ENCODE measurements at regions not wholly inside any gene's neighbourhood (a gene's known extent, or its start where the extent isn't known, plus 50 kb on each side); places are given as distances from the start of the nearest gene placed in this dataset.

- TF ChIP-seq CTCF (IDR thresholded peaks at IDR 0.05) (no peak), POLR2A (IDR thresholded peaks at IDR 0.05) (no peak), POLR2AphosphoS5 (IDR thresholded peaks at IDR 0.05) (no peak)
These were observed 175.4 kb upstream of the HDDC2 start for GRCh38 chr6:125477156-125477555.
